GM06990 (cell line): ENCODE measurements at regions not wholly inside any gene's neighbourhood (a gene's known extent, or its start where the extent isn't known, plus 50 kb on each side); places are given as distances from the start of the nearest gene placed in this dataset.
"Not testable (repeated sequence)": the region's sequence is repeated elsewhere in the genome, so short reads cannot be mapped to it uniquely, and the experiment has no call there.

Source experiments
- DNase-seq: peaks from one replicate; pipeline ENCODE4 v3.0.0-alpha.2; 2011; ENCODE audit not compliant: insufficient read length; ENCODE audit errors: extremely low read depth
- H3K27me3 ChIP-seq: replicated peaks from 2 replicates; pipeline ENCODE4 v1.6.0; 2011; ENCODE audit warnings: low read length; ENCODE audit not compliant: control insufficient read depth, insufficient read depth
- H3K36me3 ChIP-seq: 2 replicates; pipeline ENCODE4 v1.5.1; 2011; ENCODE audit warnings: low read length; ENCODE audit not compliant: control insufficient read depth, insufficient read depth
- H3K4me3 ChIP-seq: replicated peaks from 2 replicates; pipeline ENCODE4 v1.5.1; 2011; ENCODE audit warnings: low read depth, mild to moderate bottlenecking, control low read depth, low read length
- TF ChIP-seq, protein P1 (sequence below): IDR thresholded peaks from 2 replicates; pipeline ENCODE4 v1.5.1; 2011; ENCODE audit warnings: low read length, control low read depth, mild to moderate bottlenecking, inconsistent platforms; ENCODE audit not compliant: insufficient read depth, poor library complexity, severe bottlenecking

DNA sequence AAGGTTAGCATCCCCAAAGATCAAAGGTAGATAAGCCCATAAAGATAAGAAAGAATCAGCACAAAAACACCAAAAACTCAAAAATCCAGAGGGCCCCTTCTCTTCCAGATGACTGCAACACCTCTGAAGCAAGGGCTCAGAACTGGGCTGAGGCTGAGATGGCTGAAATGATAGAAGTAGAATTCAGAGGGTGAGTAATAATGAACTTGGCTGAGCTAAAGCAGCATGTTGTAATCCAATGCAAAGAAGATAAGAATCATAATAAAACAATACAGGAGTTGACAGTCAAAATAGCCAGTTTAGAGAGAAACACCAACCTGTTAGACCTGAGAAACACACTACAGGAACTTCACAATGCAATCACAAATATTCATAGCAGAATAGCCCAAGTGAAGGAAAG, 406.9 kb upstream of the CXADR start:
- DNase-seq = no peak
- Histone ChIP-seq H3K27me3 (no peaks in the 10 kb centered on the region), H3K4me3 (no peak overlapping the region), H3K36me3 (no peaks in the 10 kb centered on the region)
- TF ChIP-seq, protein P1, sequence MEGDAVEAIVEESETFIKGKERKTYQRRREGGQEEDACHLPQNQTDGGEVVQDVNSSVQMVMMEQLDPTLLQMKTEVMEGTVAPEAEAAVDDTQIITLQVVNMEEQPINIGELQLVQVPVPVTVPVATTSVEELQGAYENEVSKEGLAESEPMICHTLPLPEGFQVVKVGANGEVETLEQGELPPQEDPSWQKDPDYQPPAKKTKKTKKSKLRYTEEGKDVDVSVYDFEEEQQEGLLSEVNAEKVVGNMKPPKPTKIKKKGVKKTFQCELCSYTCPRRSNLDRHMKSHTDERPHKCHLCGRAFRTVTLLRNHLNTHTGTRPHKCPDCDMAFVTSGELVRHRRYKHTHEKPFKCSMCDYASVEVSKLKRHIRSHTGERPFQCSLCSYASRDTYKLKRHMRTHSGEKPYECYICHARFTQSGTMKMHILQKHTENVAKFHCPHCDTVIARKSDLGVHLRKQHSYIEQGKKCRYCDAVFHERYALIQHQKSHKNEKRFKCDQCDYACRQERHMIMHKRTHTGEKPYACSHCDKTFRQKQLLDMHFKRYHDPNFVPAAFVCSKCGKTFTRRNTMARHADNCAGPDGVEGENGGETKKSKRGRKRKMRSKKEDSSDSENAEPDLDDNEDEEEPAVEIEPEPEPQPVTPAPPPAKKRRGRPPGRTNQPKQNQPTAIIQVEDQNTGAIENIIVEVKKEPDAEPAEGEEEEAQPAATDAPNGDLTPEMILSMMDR = no peak

DNA sequence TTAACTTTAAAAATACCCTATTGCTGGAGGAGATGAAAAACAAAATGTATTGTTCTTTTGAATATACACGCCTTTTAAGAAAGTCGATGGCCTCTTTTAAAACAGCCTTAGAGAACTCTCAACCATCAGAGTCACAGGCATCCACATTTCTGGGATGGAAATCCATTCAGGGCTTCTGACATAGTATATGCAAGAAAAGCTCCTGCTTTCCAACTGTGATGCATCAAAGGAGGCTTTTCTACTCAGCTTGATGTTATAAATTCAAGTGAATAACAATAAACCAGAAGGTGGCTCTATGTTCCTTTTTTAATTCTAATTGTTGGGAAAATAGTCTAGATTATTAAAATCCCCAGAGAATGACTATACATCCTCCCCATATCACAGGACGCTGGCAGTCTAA, 398.8 kb upstream of the CXADR start:
- TF ChIP-seq, protein P1 = no peak
- H3K27me3 ChIP-seq = no peaks in the 10 kb centered on the region
- H3K36me3 ChIP-seq = no peaks in the 10 kb centered on the region
- H3K4me3 ChIP-seq = no peak overlapping the region
- no peak for DNase-seq

DNA sequence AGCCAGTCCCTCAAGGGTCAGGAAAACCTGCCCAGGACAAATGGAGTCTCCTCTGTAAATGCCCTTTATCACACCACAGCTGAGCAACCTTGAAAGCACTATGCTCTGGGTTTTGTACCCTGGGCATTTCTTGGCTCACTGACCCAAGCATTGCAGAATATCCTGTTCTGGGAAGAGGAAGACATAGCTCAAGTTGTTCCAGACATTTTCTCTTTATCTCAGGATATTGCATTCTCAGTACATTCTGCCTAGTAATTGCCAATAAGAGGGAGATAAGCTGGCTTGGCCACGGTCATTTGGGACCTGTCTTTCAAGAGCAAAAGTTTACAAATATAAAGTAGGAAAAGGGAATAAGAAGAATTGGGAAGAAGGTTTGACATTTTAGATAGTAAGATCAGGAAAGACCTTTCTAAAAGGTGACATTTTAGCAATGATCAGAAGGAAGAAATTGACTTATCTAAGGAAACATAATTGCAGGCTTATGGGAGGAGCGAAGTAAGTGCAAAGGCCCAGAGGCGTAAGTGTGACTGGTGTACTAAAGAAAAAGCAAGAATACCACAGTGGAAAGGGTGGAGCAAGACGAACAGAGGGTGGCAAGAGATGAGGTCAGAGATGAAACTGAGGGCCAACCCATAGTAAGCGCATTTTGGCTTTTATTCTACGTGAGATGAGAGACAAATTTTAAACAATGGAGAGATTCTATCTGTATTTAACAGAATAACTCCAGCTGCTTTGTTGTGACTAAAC, 394.0 kb upstream of the CXADR start:
- no peak for DNase-seq
- Histone ChIP-seq H3K36me3 (no peaks in the 10 kb centered on the region), H3K4me3 (no peak overlapping the region), H3K27me3 (no peaks in the 10 kb centered on the region)
- TF ChIP-seq, protein P1 = no peak

DNA sequence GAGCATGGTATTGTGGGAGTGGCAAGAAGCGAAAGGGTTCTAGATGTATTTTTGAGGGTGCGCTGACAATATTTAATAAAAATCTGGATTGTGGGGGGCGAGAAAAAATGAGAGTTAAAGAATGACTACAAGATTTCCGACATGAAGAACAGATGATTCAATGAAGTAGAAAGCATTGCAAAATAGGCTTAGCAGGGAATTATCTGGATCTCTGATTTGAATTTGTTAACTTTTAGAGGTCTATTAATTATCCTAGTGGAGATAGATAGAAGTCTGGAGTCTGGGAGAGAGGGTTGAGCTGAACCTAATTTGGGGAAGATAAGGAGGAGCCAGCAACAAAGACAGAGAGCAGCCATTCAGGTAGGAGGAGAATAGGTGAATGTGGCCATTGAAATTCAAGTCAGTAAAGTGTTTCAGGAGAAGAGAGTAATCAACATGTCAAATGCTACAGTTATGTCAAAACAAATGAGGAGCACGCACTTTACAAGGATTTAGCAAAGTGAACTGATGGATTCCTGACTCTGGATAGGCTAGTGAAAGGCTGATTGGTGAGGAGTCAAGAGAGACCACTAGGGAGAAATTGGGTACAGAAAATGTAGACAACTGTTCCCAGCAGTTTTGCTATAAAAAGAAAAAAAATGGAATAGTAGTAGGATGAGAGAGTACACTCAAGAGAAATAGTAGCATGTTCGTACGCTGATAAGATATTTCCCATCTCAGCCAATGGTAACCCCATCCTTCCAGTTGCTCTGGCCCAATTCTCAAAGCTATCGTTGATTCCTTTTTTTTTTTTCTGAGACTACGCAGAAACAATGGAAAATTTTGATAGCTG, 393.2 kb upstream of the CXADR start:
- Histone ChIP-seq H3K27me3 (no peaks in the 10 kb centered on the region), H3K36me3 (no peaks in the 10 kb centered on the region), H3K4me3 (no peak overlapping the region)
- TF ChIP-seq, protein P1 = no peak
- DNase-seq = no peak

DNA sequence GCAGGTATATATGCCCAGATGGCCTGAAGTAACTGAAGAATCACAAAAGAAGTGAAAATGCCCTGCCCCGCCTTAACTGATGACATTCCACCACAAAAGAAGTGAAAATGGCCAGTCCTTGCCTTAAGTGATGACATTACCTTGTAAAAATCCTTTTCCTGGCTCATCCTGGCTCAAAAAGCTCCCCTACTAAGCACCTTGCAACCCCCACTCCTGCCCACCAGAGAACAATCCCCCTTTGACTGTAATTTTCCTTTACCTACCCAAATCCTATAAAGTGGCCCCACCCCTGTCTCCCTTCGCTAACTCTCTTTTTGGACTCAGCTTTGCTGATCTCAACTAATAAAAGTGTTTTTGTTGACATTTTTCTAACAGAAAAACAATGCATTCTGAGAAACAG, 385.4 kb upstream of the CXADR start:
- H3K27me3 ChIP-seq, DNase-seq, H3K36me3 ChIP-seq, H3K4me3 ChIP-seq: not testable (repeated sequence)

DNA sequence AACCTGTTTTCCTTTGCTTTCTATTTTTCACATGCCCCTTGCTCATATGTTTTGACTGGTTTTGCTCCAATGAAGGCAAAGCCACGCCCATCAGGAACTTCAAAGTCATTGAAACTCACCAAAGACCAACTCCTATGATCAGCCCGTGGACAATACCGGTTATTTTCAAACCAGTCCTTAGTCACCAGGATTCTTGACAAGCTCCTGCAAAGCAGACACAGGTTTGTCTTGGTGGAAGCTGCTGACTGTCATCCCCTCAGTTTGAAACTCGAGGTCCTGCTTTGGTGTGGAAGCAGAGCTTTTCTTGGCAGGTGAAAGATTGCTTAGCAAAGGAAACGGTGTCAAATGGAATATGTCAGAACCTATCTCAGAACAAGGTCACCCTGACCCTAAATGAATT, 384.7 kb upstream of the CXADR start:
- DNase-seq = no peak
- no peaks in the 10 kb centered on the region for H3K36me3 ChIP-seq
- TF ChIP-seq, protein P1 = no peak

DNA sequence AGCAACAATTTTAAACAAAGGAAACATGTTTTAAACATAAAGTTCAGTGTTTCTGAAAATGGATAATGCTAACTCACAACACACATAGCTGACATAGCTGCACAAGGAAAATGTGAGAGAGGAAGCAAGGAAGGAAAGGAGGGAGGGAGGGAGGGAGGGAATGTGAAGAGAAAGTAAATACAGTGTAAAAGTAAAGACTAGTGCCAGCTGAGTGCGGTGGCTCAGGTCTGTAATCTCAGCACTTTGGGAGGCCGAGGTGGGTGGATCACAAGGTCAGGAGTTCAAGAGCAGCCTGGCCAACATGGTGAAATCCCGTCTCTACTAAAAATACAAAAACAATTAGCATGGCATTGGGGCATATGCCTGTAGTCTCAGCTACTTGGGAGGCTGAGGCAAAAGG, 373.7 kb upstream of the CXADR start:
- H3K4me3 ChIP-seq = not testable (repeated sequence)

More for the DNA sequence above, 384.7 kb upstream of the CXADR start:
- Histone ChIP-seq H3K4me3 (no peak overlapping the region), H3K27me3 (no peaks in the 10 kb centered on the region)

More for the DNA sequence above, 373.7 kb upstream of the CXADR start:
- not testable (repeated sequence) for DNase-seq, H3K27me3 ChIP-seq, H3K36me3 ChIP-seq
